B cell (primary cell): ENCODE measurements at regions not wholly inside any gene's neighbourhood (a gene's known extent, or its start where the extent isn't known, plus 50 kb on each side); places are given as distances from the start of the nearest gene placed in this dataset.

ENCODE experiments used
- CTCF ChIP-seq: fragments of 200-600 bp; IDR thresholded peaks from one replicate; pipeline ENCODE4 v1.8.0; 2022; ENCODE audit warnings: antibody characterized with exemption, mild to moderate bottlenecking
- EZH2 ChIP-seq: IDR thresholded peaks from 2 replicates; pipeline ENCODE4 v1.6.1; 2012; ENCODE audit warnings: borderline replicate concordance, low read depth, mild to moderate bottlenecking, moderate library complexity, low read length; ENCODE audit not compliant: insufficient read depth, poor library complexity, severe bottlenecking

GRCh38 chr20:40431611-40432010, 257.4 kb downstream of the MAFB start:
- no peak for TF ChIP-seq CTCF
- TF ChIP-seq EZH2 = no peak
